ENCODE measurements at regions not wholly inside any gene's neighbourhood (a gene's known extent, or its start where the extent isn't known, plus 50 kb on each side); places are given as distances from the start of the nearest gene placed in this dataset.
A peak's percentile ranks its signal among the peaks of the same experiment; 100 is the strongest.

DNA sequence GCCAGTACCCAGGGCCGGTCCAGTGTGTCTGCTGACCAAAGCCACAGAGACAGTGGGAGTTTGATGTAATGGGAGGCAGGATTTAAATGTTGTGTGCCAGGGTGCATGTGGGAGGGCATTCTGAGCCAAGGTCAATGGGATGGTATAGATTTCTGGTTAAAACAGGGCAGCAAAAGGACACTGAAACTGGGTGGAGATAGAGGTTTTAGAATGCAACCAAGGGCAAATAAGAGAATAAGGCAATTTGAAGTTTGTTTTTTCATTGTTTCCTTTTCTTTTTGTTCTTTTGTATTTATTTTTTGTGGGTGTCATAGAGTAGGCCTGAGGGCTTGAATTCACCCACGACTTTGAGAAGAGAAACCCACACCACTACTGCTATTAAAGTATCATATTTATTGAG lies 65.5 kb upstream of the CLINT1 start:
- FAIRE-seq, result no peak
- TF ChIP-seq, protein P1, sequence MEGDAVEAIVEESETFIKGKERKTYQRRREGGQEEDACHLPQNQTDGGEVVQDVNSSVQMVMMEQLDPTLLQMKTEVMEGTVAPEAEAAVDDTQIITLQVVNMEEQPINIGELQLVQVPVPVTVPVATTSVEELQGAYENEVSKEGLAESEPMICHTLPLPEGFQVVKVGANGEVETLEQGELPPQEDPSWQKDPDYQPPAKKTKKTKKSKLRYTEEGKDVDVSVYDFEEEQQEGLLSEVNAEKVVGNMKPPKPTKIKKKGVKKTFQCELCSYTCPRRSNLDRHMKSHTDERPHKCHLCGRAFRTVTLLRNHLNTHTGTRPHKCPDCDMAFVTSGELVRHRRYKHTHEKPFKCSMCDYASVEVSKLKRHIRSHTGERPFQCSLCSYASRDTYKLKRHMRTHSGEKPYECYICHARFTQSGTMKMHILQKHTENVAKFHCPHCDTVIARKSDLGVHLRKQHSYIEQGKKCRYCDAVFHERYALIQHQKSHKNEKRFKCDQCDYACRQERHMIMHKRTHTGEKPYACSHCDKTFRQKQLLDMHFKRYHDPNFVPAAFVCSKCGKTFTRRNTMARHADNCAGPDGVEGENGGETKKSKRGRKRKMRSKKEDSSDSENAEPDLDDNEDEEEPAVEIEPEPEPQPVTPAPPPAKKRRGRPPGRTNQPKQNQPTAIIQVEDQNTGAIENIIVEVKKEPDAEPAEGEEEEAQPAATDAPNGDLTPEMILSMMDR (IDR thresholded peaks at IDR 0.05; ENCODE audit: insufficient read depth, missing control alignments), result no peak
- no peak for DNase-seq (ENCODE audit: insufficient read length, low spot score)

DNA sequence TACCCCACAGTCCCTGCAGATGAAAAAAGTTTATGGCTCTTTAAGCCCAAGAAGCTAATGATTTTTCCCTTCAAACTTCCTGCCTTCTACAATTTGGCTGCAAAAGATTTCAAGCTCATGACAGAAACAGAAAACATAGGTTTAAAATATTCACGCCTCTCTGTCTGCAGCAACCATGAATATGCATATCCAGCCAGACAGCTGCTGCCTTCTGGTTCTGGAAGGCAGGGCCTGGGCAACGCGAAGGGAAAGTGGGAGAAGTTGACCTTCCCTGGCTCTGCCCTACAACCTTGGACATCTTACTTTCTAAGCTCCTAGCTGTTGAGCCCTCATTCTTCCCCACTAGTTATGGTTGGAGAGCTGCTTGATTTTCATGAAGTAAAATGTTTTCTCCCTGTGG lies 64.8 kb upstream of the CLINT1 start:
- no peak for FAIRE-seq
- DNase-seq (ENCODE audit: insufficient read length, low spot score), result no peak
- TF ChIP-seq, protein P1 (IDR thresholded peaks at IDR 0.05; ENCODE audit: insufficient read depth, missing control alignments), result no peak

DNA sequence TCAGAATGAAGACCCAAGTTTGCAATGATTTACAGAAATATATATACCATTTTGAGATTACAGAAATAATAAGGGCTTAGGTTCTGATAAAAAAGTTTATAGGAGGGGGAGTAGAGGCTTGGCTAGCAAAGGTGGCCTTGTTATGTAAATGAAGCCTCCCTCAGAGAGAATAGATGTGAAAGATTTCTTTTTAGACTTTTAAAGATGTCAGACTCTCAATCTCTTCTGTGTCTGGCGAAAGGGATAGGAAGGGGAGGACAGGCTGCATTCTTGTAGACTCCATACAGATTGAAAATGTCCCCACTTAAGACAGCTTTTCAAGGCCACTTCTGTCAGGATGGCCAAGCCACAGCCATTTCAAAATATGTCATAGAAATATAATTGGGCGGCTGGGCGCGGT lies 63.1 kb upstream of the CLINT1 start:
- TF ChIP-seq, protein P1 (IDR thresholded peaks at IDR 0.05; ENCODE audit: insufficient read depth, missing control alignments), result no peak
- DNase-seq (ENCODE audit: insufficient read length, low spot score), result no peak
- no peak for FAIRE-seq

DNA sequence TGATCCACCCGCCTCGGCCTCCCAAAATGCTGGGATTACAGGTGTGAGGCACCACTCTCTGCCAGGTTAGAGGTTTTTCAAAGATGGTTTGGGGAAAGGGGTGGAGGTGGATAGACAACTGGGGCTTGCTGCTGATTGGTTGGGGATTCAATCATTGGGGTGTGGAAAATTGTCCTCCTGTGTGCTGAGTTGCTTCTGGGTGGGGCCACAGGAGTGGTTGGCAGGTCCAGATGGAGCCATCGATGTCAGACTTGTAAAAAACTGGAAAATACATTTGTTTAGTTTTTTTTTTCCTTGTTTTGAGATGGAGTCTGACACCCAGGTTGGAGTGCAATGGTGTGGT lies 61.9 kb upstream of the CLINT1 start:
- no peak for FAIRE-seq

DNA sequence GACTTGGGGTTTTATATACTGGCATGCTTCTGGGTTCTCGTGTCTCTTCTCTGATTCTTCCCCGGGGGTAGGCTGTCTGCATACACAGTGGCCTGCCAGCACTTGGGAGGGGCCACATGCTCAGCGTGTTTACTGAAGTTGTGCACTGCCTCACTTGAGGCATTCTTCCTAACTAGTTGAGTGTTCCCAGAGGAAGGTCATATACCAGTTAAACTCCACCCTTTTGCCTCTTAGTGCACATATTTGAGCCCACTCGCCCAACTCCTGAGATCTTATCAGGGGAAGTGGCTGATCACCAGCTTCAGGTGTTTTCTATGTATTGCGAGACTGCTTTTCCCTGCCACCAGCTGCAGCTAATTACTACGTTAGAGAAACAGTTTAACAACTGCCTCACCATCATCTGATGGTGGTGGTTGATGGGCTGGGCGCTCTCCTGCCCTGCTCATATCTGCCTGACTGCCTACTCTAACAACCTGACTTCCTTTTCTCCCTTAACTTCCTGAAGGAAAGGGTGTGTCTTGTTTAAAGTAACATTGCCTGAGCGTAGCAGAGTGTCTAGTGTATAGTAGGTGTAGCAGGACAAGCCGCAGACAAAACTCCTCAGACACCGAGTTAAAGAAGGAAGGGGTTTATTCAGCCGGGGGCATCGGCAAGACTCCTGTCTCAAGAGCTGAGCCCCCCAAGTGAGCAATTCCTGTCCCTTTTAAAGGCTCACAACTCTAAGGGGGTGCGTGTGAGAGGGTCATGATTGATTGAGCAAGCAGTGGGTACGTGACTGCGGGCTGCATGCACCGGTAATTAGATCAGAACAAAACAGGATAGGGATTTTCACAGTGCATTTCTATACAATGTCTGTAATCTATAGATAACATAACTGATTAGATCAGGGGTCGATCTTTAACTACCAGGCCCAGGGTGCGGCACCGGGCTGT lies 60.1 kb upstream of the CLINT1 start:
- no peak for FAIRE-seq
- TF ChIP-seq, protein P1 (IDR thresholded peaks at IDR 0.05; ENCODE audit: insufficient read depth, missing control alignments), result no peak
- DNase-seq (ENCODE audit: insufficient read length, low spot score), result no peak

More for the DNA sequence above, 61.9 kb upstream of the CLINT1 start:
- TF ChIP-seq, protein P1 (IDR thresholded peaks at IDR 0.05; ENCODE audit: insufficient read depth, missing control alignments), result no peak
- no peak for DNase-seq (ENCODE audit: insufficient read length, low spot score)

DNA sequence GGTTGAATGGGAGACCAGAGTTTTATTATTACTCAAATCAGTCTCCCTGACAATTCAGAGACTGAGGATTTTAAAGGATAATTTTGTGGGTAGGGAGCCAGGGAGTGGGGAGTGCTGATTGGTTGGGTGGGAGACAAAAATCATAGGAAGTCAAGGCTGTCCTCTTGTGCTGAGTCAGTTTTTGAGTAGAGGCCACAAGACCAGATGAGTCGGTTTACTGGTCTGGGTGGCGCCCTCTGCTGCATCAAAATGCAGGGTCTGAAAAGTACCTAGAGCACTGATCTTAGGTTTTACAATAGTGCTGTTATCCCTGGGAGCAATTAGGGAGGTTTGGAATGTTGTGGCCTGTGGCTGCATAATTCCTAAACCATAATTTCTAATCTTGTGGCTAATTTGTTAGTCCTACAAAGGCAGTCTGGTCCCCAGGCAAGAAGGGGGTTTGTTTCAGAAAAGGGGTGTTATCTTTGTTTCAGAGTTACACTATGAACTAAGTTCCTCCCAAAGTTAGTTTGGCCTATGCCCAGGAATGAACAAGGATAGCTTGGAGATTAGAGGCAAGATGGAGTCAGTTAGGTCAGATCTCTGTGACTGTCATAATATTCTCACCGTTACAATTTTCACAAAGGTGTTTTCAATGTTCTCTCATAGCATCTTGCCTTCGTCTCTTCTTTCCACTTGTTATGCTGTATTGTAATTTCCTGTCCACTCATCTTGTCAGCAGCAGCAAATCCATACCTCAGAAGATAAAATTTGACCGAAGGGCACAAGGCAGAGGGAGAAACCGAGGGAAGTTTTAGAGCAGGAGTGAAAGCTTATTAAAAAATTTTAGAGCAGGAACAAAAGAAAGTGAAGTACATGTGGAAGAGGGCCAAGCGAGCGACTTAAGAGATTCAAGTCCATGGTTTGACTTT lies 59.2 kb upstream of the CLINT1 start:
- TF ChIP-seq, protein P1 (IDR thresholded peaks at IDR 0.05; ENCODE audit: insufficient read depth, missing control alignments), result peak; percentile 42
- FAIRE-seq, result no peak
- DNase-seq (ENCODE audit: insufficient read length, low spot score), result no peak

All from D721Med (cell line).